CD14-positive monocyte (primary cell): ENCODE measurements at regions not wholly inside any gene's neighbourhood (a gene's known extent, or its start where the extent isn't known, plus 50 kb on each side); places are given as distances from the start of the nearest gene placed in this dataset.

Source experiments
- DNase-seq, 3 donors: peaks; one replicate each; pipeline ENCODE4 v3.0.0-alpha.2; 2011 to 2022
- H2AFZ ChIP-seq: 2 replicates; pipeline ENCODE4 v1.6.0; 2012; ENCODE audit warnings: mild to moderate bottlenecking, low read depth, low read length, inconsistent platforms; ENCODE audit not compliant: insufficient read depth, poor library complexity, severe bottlenecking
- H3K27ac ChIP-seq, 2 donors: 1 replicate in 1 of 2; 2 replicates in 1 of 2; pipeline ENCODE4 v1.5.1; 2012 to 2013; ENCODE audit warnings: low read length in 2 of 2, control low read depth in 1 of 2, inconsistent platforms in 1 of 2, low read depth in 1 of 2, mild to moderate bottlenecking in 1 of 2
- H3K27me3 ChIP-seq, 2 donors: one replicate each; pipeline versions ENCODE4 v1.6.0 to v1.6.1; 2011 to 2013; ENCODE audit warnings: low read length in 2 of 2; ENCODE audit not compliant: control insufficient read depth in 2 of 2, insufficient read depth in 2 of 2
- H3K36me3 ChIP-seq, 2 donors: replicated peaks in 1 of 2; 1 replicate in 1 of 2; 2 replicates in 1 of 2; pipeline versions ENCODE4 v1.5.1 to v1.6.1; 2012 to 2013; ENCODE audit warnings: low read length in 2 of 2, control low read depth in 1 of 2, inconsistent platforms in 1 of 2, mild to moderate bottlenecking in 1 of 2; ENCODE audit not compliant: insufficient read depth in 2 of 2, control insufficient read depth in 1 of 2
- H3K4me1 ChIP-seq, 2 donors: 1 replicate in 1 of 2; 2 replicates in 1 of 2; pipeline versions ENCODE4 v1.5.1 to v1.6.1; 2012 to 2013; ENCODE audit warnings: low read length in 2 of 2, control low read depth in 1 of 2, inconsistent platforms in 1 of 2, mild to moderate bottlenecking in 1 of 2, moderate library complexity in 1 of 2; ENCODE audit not compliant: insufficient read depth in 2 of 2, control insufficient read depth in 1 of 2
- H3K4me2 ChIP-seq: replicated peaks from 2 replicates; pipeline ENCODE3; 2012; ENCODE audit warnings: low read length, moderate library complexity, mild to moderate bottlenecking; ENCODE audit not compliant: poor library complexity, severe bottlenecking; ENCODE audit errors: extremely low read depth
- H3K4me3 ChIP-seq, 3 experiments: fragments of 200-600 bp in 1 of 3; sonication (generic) in 1 of 3; replicated peaks in 1 of 3; 1 replicate in 2 of 3; 2 replicates in 1 of 3; pipeline ENCODE4 v1.5.1; 2011 to 2013; ENCODE audit warnings: low read length in 3 of 3, mild to moderate bottlenecking in 3 of 3, control low read depth in 2 of 3, low read depth in 2 of 3, inconsistent platforms in 1 of 3, moderate library complexity in 1 of 3
- H3K79me2 ChIP-seq: 2 replicates; pipeline ENCODE4 v1.6.0; 2012; ENCODE audit warnings: mild to moderate bottlenecking, control low read depth, inconsistent platforms, low read length, moderate library complexity; ENCODE audit not compliant: insufficient read depth
- H3K9ac ChIP-seq: 2 replicates; pipeline ENCODE4 v1.6.0; 2017; ENCODE audit warnings: low read length, mild to moderate bottlenecking; ENCODE audit not compliant: insufficient read depth, poor library complexity, severe bottlenecking
- H3K9me3 ChIP-seq, 2 donors: replicated peaks in 1 of 2; 1 replicate in 1 of 2; 2 replicates in 1 of 2; pipeline versions ENCODE4 v1.5.1 to v1.6.1; 2012 to 2013; ENCODE audit warnings: low read length in 2 of 2, control low read depth in 1 of 2; ENCODE audit not compliant: control insufficient read depth in 1 of 2, insufficient read depth in 1 of 2
- H4K20me1 ChIP-seq: 2 replicates; pipeline ENCODE4 v1.6.0; 2012; ENCODE audit warnings: mild to moderate bottlenecking, low read length, control low read depth, moderate library complexity; ENCODE audit not compliant: insufficient read depth
- H3K27ac Mint-ChIP-seq, 7 donors: one replicate each; pipeline ENCODE4 v1.8.0; 2020; ENCODE audit warnings: mild to moderate bottlenecking in 7 of 7, mixed read lengths in 7 of 7, moderate library complexity in 6 of 7, inconsistent platforms in 2 of 7
- H3K27me3 Mint-ChIP-seq, 3 donors: one replicate each; pipeline ENCODE4 v1.8.0; 2021 to 2022; ENCODE audit warnings: low read depth in 3 of 3, mild to moderate bottlenecking in 3 of 3, mixed read lengths in 3 of 3, moderate library complexity in 3 of 3, inconsistent platforms in 1 of 3
- H3K36me3 Mint-ChIP-seq, 2 donors: one replicate each; pipeline ENCODE4 v1.8.0; 2020; ENCODE audit warnings: mixed read lengths in 2 of 2, inconsistent platforms in 1 of 2, mild to moderate bottlenecking in 1 of 2
- H3K4me1 Mint-ChIP-seq: one replicate; pipeline ENCODE4 v1.8.0; 2020; ENCODE audit warnings: mild to moderate bottlenecking, mixed read lengths
- H3K4me3 Mint-ChIP-seq, 2 donors: one replicate each; pipeline ENCODE4 v1.8.0; 2020; ENCODE audit warnings: mild to moderate bottlenecking in 2 of 2, mixed read lengths in 2 of 2, moderate library complexity in 1 of 2
- H3K9me3 Mint-ChIP-seq, 7 donors: one replicate each; pipeline ENCODE4 v1.8.0; 2020 to 2022; ENCODE audit warnings: mixed read lengths in 7 of 7, mild to moderate bottlenecking in 6 of 7, moderate library complexity in 6 of 7, inconsistent platforms in 2 of 7
- WGBS: methylation state at CpG from one replicate; pipeline ENCODE4 v1.1.5; 2013; ENCODE audit warnings: missing lambda C conversion rate; ENCODE audit not compliant: insufficient coverage; 5-methylcytosine and 5-hydroxymethylcytosine counted together
- intact Hi-C, 2 donors: fragments of 100-400 bp; cut with micrococcal nuclease; formaldehyde crosslinking; loops; one replicate each; pipeline versions ENCODE4 v1.15.0 to v1.15.1; 2023
- TF ChIP-seq, protein P1 (sequence below): fragments of 200-600 bp; IDR thresholded peaks from one replicate; pipeline ENCODE4 v1.8.0; 2022; ENCODE audit warnings: antibody characterized with exemption, mild to moderate bottlenecking

DNA sequence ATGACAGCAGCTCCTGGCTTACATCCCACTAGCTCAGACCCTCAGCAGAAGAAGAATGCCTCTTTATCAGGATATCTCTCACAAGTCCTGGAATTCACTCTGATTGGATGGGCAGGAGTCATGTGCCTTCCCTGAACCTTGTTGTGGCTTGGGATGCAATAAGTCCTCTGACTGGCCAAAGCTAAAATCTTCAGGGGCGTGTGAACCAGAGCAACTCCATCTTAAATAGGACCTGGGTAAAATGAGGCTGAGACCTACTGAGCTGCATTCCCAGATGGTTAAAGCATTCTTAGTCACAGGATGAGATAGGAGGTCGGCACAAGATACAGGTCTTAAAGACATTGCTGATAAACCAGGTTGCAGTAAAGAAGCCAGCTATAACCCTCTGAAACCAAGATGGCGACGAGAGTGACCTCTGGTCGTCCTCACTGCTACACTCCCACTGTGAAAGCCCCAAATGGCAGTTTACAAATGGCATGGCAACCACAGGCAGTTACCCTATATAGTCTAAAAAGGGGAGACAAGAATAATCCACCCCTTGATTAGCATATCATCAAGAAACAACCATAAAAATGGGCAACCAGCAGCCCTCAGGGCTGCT, 60.4 kb upstream of the FICD start:
- no peak overlapping the region for H3K4me3 ChIP-seq
- WGBS = 69% methylated on average over 2 of the region's 5 CpGs
- no peak overlapping the region for H3K27ac Mint-ChIP-seq
- H3K9ac ChIP-seq = no peak overlapping the region
- H3K4me2 ChIP-seq = no peak overlapping the region
- peaks cover 11% of the 10 kb centered on the region for H3K4me1 Mint-ChIP-seq
- H3K27me3 Mint-ChIP-seq = peaks cover 11 to 27% (median 18%) of the 10 kb centered on the region in 3 donors
- intact Hi-C loops = loop anchor here (5.0 to 10.0 kb wide), 2 partner anchors 220 to 222 kb away; no protein-coding TSS in a partner anchor
- no peak for DNase-seq
- peaks cover 0 to 2% (median 0%) of the 10 kb centered on the region in 7 donors for H3K9me3 Mint-ChIP-seq
- TF ChIP-seq, protein P1, sequence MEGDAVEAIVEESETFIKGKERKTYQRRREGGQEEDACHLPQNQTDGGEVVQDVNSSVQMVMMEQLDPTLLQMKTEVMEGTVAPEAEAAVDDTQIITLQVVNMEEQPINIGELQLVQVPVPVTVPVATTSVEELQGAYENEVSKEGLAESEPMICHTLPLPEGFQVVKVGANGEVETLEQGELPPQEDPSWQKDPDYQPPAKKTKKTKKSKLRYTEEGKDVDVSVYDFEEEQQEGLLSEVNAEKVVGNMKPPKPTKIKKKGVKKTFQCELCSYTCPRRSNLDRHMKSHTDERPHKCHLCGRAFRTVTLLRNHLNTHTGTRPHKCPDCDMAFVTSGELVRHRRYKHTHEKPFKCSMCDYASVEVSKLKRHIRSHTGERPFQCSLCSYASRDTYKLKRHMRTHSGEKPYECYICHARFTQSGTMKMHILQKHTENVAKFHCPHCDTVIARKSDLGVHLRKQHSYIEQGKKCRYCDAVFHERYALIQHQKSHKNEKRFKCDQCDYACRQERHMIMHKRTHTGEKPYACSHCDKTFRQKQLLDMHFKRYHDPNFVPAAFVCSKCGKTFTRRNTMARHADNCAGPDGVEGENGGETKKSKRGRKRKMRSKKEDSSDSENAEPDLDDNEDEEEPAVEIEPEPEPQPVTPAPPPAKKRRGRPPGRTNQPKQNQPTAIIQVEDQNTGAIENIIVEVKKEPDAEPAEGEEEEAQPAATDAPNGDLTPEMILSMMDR = no peak
- no peak overlapping the region for H3K27ac ChIP-seq
- H3K27me3 ChIP-seq = peaks cover 9 to 10% of the 10 kb centered on the region in 2 donors
- H3K4me3 Mint-ChIP-seq = peak overlapping the region in 1 of 2 donors; percentile 21
- no peaks in the 10 kb centered on the region for H3K36me3 ChIP-seq
- H3K4me1 ChIP-seq = peaks cover 6 to 12% of the 10 kb centered on the region in 2 donors
- no peaks in the 10 kb centered on the region for H3K9me3 ChIP-seq
- H3K79me2 ChIP-seq = no peaks in the 10 kb centered on the region
- H3K36me3 Mint-ChIP-seq = no peaks in the 10 kb centered on the region
- no peaks in the 10 kb centered on the region for H4K20me1 ChIP-seq
- H2AFZ ChIP-seq = no peak overlapping the region

DNA sequence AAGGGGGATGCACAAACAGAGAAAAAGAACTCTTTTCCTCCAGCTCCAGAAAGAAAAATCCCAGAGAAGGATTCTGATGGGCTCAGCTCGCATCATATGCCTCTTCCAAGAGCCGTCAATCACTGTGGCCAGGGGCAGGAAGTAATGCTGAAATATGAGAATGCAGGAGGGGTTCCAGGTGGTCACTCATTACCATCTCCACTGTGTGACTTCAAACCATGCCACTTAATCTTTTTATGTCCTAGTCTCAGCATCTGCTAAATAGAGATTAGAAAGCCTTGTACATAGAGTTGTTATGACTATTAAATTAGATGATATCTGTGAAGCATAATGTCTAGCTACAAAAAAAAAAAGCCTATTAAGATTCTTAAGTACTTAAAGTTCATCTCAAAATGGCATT, 65.6 kb upstream of the FICD start:
- Histone ChIP-seq H4K20me1 (no peaks in the 10 kb centered on the region), H3K4me2 (no peak overlapping the region), H3K27me3 (peaks cover 10 to 19% of the 10 kb centered on the region in 2 donors), H3K9me3 (no peaks in the 10 kb centered on the region), H3K79me2 (no peaks in the 10 kb centered on the region), H3K4me1 (no peaks in the 10 kb centered on the region), H3K36me3 (no peaks in the 10 kb centered on the region), H3K27ac (no peak overlapping the region), H3K9ac (no peak overlapping the region), H3K4me3 (no peak overlapping the region), H2AFZ (no peak overlapping the region)
- peak overlapping the region in 1 of 2 donors; percentile 11 for H3K4me3 Mint-ChIP-seq
- H3K9me3 Mint-ChIP-seq = no peaks in the 10 kb centered on the region
- intact Hi-C loops = no loop called here
- no peak overlapping the region for H3K27ac Mint-ChIP-seq
- no peaks in the 10 kb centered on the region for H3K36me3 Mint-ChIP-seq
- no peaks in the 10 kb centered on the region for H3K4me1 Mint-ChIP-seq
- no peak for DNase-seq
- TF ChIP-seq, protein P1 = no peak
- H3K27me3 Mint-ChIP-seq = peaks cover 16 to 45% (median 26%) of the 10 kb centered on the region in 3 donors
- WGBS = no CpG with 5 or more reads among the region's 2 CpGs
